ENCODE measurements at regions not wholly inside any gene's neighbourhood (a gene's known extent, or its start where the extent isn't known, plus 50 kb on each side); places are given as distances from the start of the nearest gene placed in this dataset.

DNA sequence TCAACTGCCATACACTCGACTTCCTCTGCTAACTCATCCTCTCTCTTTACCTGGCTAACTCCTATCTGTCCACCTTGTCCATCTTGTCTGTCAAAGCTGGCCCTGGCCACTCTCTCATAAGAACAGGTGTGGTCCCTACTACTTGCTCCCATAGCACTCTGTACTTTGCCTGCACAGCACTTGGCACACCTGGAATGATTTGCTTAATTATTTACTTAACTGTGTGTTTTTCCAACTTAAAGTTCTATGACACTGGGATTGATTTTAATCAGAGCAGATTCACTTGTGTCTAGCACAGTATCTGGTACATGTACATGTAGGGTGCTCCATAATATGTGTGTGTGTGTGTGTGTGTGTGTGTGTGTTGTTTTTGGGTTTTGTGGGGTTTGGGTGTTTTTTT lies 111.6 kb downstream of the ZNF281 start:
- TF ChIP-seq EZH2phosphoT487 (IDR thresholded peaks at IDR 0.05; ENCODE audit: insufficient read depth, low read depth): no peak
- TF ChIP-seq EZH2 (IDR thresholded peaks at IDR 0.05; ENCODE audit: insufficient read depth, poor library complexity, severe bottlenecking): no peak
